HPDE6-E6E7 (cell line): ENCODE measurements at regions not wholly inside any gene's neighbourhood (a gene's known extent, or its start where the extent isn't known, plus 50 kb on each side); places are given as distances from the start of the nearest gene placed in this dataset.
A peak's percentile ranks its signal among the peaks of the same experiment; 100 is the strongest.

Source experiments
- DNase-seq: peaks from one replicate; pipeline ENCODE4 v3.0.0; 2011; ENCODE audit warnings: missing footprints; ENCODE audit errors: extremely low spot score

- no peak for DNase-seq
These were observed 130.3 kb upstream of the FUT8 start for GRCh38 chr14:65281991-65282895.

GRCh38 chr14:65282896-65283253 lies 129.7 kb upstream of the FUT8 start:
- no peak for DNase-seq

- DNase-seq = no peak
These were observed 126.1 kb upstream of the FUT8 start for GRCh38 chr14:65286443-65286842.

GRCh38 chr14:65287264-65288131 lies 125.0 kb upstream of the FUT8 start:
- no peak for DNase-seq

- peak; percentile 96 for DNase-seq
These were observed 121.7 kb upstream of the FUT8 start for GRCh38 chr14:65290830-65291229.

GRCh38 chr14:65291531-65291930 lies 121.0 kb upstream of the FUT8 start:
- DNase-seq = no peak

GRCh38 chr14:65294816-65295215 lies 117.7 kb upstream of the FUT8 start:
- no peak for DNase-seq

- no peak for DNase-seq
These were observed 116.1 kb upstream of the FUT8 start for GRCh38 chr14:65296402-65296801.

GRCh38 chr14:65296876-65297275 lies 115.7 kb upstream of the FUT8 start:
- DNase-seq = no peak

- DNase-seq = no peak
These were observed 114.8 kb upstream of the FUT8 start for GRCh38 chr14:65297744-65298143.

- DNase-seq = no peak
These were observed 112.7 kb upstream of the FUT8 start for GRCh38 chr14:65299826-65300225.

- DNase-seq = no peak
These were observed 110.5 kb upstream of the FUT8 start for GRCh38 chr14:65301862-65302539.

- no peak for DNase-seq
These were observed 109.8 kb upstream of the FUT8 start for GRCh38 chr14:65302571-65303189.

- DNase-seq = no peak
These were observed 109.2 kb upstream of the FUT8 start for GRCh38 chr14:65303190-65303898.

- DNase-seq = no peak
These were observed 108.7 kb upstream of the FUT8 start for GRCh38 chr14:65303899-65304222.

- DNase-seq = no peak
These were observed 108.3 kb upstream of the FUT8 start for GRCh38 chr14:65304239-65304638.

GRCh38 chr14:65304963-65305362 lies 107.6 kb upstream of the FUT8 start:
- no peak for DNase-seq

- DNase-seq = no peak
These were observed 104.0 kb upstream of the FUT8 start for GRCh38 chr14:65308536-65308935.

GRCh38 chr14:65310568-65310967 lies 102.0 kb upstream of the FUT8 start:
- DNase-seq = no peak

- DNase-seq = no peak
These were observed 99.7 kb upstream of the FUT8 start for GRCh38 chr14:65312859-65313258.
